HCT116 (cell line): ENCODE measurements at regions not wholly inside any gene's neighbourhood (a gene's known extent, or its start where the extent isn't known, plus 50 kb on each side); places are given as distances from the start of the nearest gene placed in this dataset.

Experiments
- POLR2A ChIP-seq: IDR thresholded peaks from 2 replicates; pipeline ENCODE4 v1.7.0; 2011; ENCODE audit warnings: borderline replicate concordance; ENCODE audit not compliant: insufficient read depth, insufficient read length; ENCODE audit errors: extremely low read depth
- ZNF274 ChIP-seq: fragments of 200-500 bp; sonication (Bioruptor generic); IDR thresholded peaks from 2 replicates; pipeline ENCODE4 v1.6.1; 2014; ENCODE audit warnings: mild to moderate bottlenecking, low read depth, low read length, inconsistent platforms
- TF ChIP-seq, protein P1 (sequence below), 3 experiments: fragments of 200-600 bp in 1 of 3; sonication (generic) in 1 of 3; IDR thresholded peaks in 2 of 3; conservative IDR thresholded peaks in 1 of 3; 2 replicates each; pipeline ENCODE4 v1.5.1; 2012 to 2017; ENCODE audit warnings: low read depth in 2 of 3, low read length in 2 of 3, antibody characterized with exemption in 1 of 3, borderline replicate concordance in 1 of 3, control low read depth in 1 of 3, mild to moderate bottlenecking in 1 of 3, mixed read lengths in 1 of 3, mixed run types in 1 of 3, moderate library complexity in 1 of 3; ENCODE audit not compliant: insufficient read depth in 1 of 3

DNA sequence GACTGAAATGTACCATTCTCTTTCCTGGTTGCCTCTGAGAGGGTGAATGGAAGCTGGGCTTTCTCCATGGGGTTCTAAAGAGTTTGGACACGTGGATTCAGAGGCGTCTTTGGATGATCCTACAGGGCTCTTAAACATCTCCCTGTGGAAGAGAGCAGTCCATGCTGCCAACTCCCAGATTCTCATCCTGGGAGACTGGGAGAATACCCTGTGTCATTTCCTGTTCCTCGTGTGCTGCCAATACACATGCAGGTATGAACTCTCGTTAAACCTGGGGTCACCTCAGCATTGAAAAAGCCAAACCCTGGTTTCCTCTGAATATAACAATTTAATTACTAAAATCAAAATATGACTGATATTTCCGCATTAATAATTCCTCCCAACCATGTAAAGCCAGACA lies 73.3 kb upstream of the NT5C1B start:
- TF ChIP-seq ZNF274: no peak
- TF ChIP-seq POLR2A: no peak
- TF ChIP-seq, protein P1, sequence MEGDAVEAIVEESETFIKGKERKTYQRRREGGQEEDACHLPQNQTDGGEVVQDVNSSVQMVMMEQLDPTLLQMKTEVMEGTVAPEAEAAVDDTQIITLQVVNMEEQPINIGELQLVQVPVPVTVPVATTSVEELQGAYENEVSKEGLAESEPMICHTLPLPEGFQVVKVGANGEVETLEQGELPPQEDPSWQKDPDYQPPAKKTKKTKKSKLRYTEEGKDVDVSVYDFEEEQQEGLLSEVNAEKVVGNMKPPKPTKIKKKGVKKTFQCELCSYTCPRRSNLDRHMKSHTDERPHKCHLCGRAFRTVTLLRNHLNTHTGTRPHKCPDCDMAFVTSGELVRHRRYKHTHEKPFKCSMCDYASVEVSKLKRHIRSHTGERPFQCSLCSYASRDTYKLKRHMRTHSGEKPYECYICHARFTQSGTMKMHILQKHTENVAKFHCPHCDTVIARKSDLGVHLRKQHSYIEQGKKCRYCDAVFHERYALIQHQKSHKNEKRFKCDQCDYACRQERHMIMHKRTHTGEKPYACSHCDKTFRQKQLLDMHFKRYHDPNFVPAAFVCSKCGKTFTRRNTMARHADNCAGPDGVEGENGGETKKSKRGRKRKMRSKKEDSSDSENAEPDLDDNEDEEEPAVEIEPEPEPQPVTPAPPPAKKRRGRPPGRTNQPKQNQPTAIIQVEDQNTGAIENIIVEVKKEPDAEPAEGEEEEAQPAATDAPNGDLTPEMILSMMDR (IDR thresholded peaks at IDR 0.05 in 2 of 3, conservative IDR thresholded peaks at IDR 0.05 in 1 of 3; ENCODE audit: borderline replicate concordance in 1 of 3, insufficient read depth in 1 of 3, low read depth in 2 of 3, low read length in 2 of 3): no peak
